ENCODE measurements at regions not wholly inside any gene's neighbourhood (a gene's known extent, or its start where the extent isn't known, plus 50 kb on each side); places are given as distances from the start of the nearest gene placed in this dataset.

GRCh38 chr20:22373164-22373895 is 211.0 kb downstream of the FOXA2 start:
- no peak for TF ChIP-seq CTCF (conservative IDR thresholded peaks at IDR 0.05; ENCODE audit: low read depth, low read length)
- DNase-seq (ENCODE audit: low read depth): no peak
- H3K4me3 ChIP-seq (ENCODE audit: low read length): no peak overlapping the region

DNA sequence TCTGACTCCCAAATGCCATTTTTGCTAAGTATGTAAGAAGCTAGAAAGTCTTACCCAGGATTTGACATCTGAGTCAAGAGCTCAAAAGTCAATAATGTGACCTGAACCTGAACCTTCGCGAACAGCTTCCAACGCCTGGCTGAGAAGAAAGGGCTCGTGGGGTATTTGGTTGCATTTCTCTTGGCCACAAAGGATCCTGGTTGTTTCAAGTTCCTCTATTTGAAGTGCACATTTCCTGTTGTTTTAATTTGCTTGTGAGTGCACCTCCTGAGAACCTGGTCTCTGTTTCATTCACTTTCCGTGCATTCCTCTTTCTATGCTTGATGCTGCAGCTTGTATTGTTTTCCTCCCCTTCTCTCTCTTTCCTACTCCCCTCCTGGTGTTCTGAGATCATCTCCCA is 212.5 kb downstream of the FOXA2 start:
- H3K4me3 ChIP-seq (ENCODE audit: low read length): no peak overlapping the region
- DNase-seq (ENCODE audit: low read depth): no peak
- no peak for TF ChIP-seq CTCF (conservative IDR thresholded peaks at IDR 0.05; ENCODE audit: low read depth, low read length)

DNA sequence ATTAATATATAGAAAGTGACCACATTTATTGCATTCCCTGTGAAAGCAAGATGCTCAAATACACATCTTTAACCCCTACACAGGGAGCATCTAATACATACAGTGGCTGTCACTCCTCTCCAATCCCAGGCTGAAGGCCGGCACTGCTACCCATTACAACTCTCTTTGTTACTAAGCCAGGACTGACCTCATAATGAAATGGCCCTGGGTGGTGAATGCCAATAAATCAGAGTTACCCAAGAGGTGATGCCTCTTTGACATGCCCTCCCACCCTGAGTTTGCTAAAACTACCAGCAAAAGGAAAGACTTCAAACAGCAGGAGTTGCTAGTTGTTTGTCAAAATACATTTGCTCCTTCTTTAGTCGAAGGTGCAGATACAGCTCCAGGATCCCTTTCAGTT is 214.2 kb downstream of the FOXA2 start:
- no peak overlapping the region for H3K4me3 ChIP-seq (ENCODE audit: low read length)
- TF ChIP-seq CTCF (conservative IDR thresholded peaks at IDR 0.05; ENCODE audit: low read depth, low read length): no peak
- DNase-seq (ENCODE audit: low read depth): no peak

DNA sequence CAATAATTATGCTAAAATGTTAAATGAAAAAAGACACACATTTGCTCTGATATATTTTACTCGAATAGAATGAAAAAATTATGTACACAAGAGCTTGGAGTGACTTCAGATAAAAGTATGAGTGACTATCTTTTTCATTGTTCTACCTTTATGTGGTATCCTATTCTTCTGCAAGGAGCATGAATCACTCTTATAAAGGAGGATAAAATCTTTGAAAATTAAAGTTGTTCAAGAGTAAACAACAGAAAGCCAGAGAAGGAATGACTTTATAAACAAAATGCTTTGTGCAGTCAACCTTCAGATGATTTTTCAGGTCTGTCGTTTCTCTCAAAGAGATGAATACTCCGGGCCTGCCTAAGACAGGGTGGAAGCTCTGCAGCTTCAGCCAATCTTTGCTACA is 215.3 kb downstream of the FOXA2 start:
- no peak overlapping the region for H3K4me3 ChIP-seq (ENCODE audit: low read length)
- TF ChIP-seq CTCF (conservative IDR thresholded peaks at IDR 0.05; ENCODE audit: low read depth, low read length): no peak
- no peak for DNase-seq (ENCODE audit: low read depth)

- no peak for TF ChIP-seq CTCF (conservative IDR thresholded peaks at IDR 0.05; ENCODE audit: low read depth, low read length)
- DNase-seq (ENCODE audit: low read depth): no peak
Observed at GRCh38 chr20:22368235-22368634, 216.1 kb downstream of the FOXA2 start.

DNA sequence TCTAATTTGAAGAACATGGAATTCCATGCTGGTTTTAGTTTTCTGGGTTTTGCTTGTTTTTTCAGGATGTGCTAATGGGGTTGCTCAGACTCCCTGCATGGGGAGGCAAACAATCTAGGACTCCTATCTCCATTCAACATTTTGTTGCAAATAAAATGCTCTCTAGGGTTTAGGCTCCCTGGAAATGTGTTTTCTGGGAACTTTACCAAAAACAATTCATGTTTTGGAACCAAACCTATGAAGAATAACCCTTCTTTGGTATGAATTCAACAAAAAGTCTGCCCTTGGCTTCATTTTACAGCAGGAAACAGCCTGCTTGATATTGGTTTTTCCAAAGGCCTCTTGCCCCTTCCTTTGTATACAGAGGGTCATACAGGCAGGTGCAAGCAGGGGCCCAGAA is 217.7 kb downstream of the FOXA2 start:
- H3K4me3 ChIP-seq (ENCODE audit: low read length): no peak overlapping the region
- TF ChIP-seq CTCF (conservative IDR thresholded peaks at IDR 0.05; ENCODE audit: low read depth, low read length): no peak
- no peak for DNase-seq (ENCODE audit: low read depth)

More at GRCh38 chr20:22368235-22368634, 216.1 kb downstream of the FOXA2 start:
- no peak overlapping the region for H3K4me3 ChIP-seq (ENCODE audit: low read length)

DNA sequence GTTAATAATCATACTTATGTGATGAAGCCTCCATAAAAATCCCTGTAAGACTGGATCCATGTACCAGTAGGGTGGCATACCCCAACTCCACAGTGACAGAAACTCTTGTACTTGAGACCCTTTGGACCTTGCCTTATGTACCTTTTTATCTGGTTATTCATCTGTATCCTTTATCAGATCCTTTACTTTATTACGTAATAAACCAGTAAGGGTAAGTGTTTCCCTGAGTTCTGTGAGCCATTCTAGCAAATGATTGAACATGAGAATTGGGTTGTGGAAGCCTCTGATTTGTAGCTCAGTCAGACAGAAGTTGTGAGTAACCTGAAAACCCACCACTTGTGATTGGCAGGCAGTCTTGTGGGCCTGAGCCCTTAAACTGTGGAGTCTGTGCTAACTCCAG is 229.7 kb downstream of the FOXA2 start:
- TF ChIP-seq CTCF (conservative IDR thresholded peaks at IDR 0.05; ENCODE audit: low read depth, low read length): no peak
- H3K4me3 ChIP-seq (ENCODE audit: low read length): no peak overlapping the region
- no peak for DNase-seq (ENCODE audit: low read depth)
